ENCODE measurements at regions not wholly inside any gene's neighbourhood (a gene's known extent, or its start where the extent isn't known, plus 50 kb on each side); places are given as distances from the start of the nearest gene placed in this dataset.

- intact Hi-C loops (cut with micrococcal nuclease), result no loop called here
- Histone ChIP-seq H3K4me1 (replicated peaks in 1 of 2; ENCODE audit: control insufficient read depth in 2 of 2, insufficient read depth in 2 of 2, low read length in 2 of 2) (no peaks in the 10 kb centered on the region; a peak in 1 of 5 replicates), H4K20me1 (replicated peaks; ENCODE audit: control insufficient read depth, insufficient read depth, low read length) (no peaks in the 10 kb centered on the region), H3K9me1 (ENCODE audit: control insufficient read depth, insufficient read depth, low read length) (no peaks in the 10 kb centered on the region), H3K36me3 (ENCODE audit: control insufficient read depth, insufficient read depth, low read length) (no peaks in the 10 kb centered on the region), H3K4me2 (ENCODE audit: insufficient read depth, low read length) (no peak overlapping the region), H3K9ac (ENCODE audit: insufficient read depth in 1 of 2, low read depth in 2 of 2, low read length in 2 of 2) (no peak overlapping the region), H3K27ac (ENCODE audit: extremely low read depth, low read depth, low read length) (no peak overlapping the region), H2AFZ (ENCODE audit: low read depth, low read length) (no peak overlapping the region), H3K4me3 (no peak overlapping the region), H3K79me2 (ENCODE audit: control insufficient read depth, insufficient read depth, low read length) (no peaks in the 10 kb centered on the region), H3K27me3 (ENCODE audit: control insufficient read depth in 2 of 2, insufficient read depth in 2 of 2, low read length in 2 of 2) (no peaks in the 10 kb centered on the region), H3K9me3 (replicated peaks; ENCODE audit: control insufficient read depth, insufficient read depth, low read depth, low read length) (no peaks in the 10 kb centered on the region)
- CTCF ChIA-PET (ENCODE audit: low intra/inter-chr PET ratio), result no interaction called here
- in situ Hi-C loops (cut with MboI), result no loop called here
- FAIRE-seq (no peak), DNase-seq (ENCODE audit: extremely low read depth in 1 of 4, low spot score in 3 of 4) (no peak), ATAC-seq (peak; percentile 36; the same call in 1 of the 3 replicates)
- BruUV-seq (replicated peaks), result no TSS peak
- POLR2A ChIA-PET, result interaction anchor here (0.7 kb wide), 1 partner anchor 1909 kb away, joined by 4 read pairs; no protein-coding TSS in a partner anchor
- WGBS (ENCODE audit: insufficient coverage, low coverage, missing lambda C conversion rate), result 2% methylated on average over 3 of the region's 3 CpGs
- TF ChIP-seq BRF1 (IDR thresholded peaks at IDR 0.05; ENCODE audit: borderline replicate concordance, extremely low read depth, insufficient read length) (no peak), ZBTB17 (CRISPR knock-in tag; IDR thresholded peaks at IDR 0.05) (no peak), TAL1 (IDR thresholded peaks at IDR 0.05) (no peak), ZNF384 (IDR thresholded peaks at IDR 0.05; ENCODE audit: low read depth, low read length) (no peak), HMBOX1 (IDR thresholded peaks at IDR 0.05) (no peak), ZNF561 (CRISPR knock-in tag; conservative IDR thresholded peaks at IDR 0.05) (no peak)
Observed at GRCh38 chr7:116395141-116395791, 104.3 kb upstream of the CAV2 start.

Data from K562 (cell line).